Right renal cortex interstitium (tissue), 3 donors: ENCODE measurements at regions not wholly inside any gene's neighbourhood (a gene's known extent, or its start where the extent isn't known, plus 50 kb on each side); places are given as distances from the start of the nearest gene placed in this dataset.

ENCODE experiments used
- DNase-seq, 3 donors: peaks; one replicate each; pipeline ENCODE4 v3.0.0-alpha.2; 2013; ENCODE audit warnings: low read depth in 3 of 3, low spot score in 2 of 3

GRCh38 chr15:95346721-95347475 is 983.6 kb upstream of the NR2F2 start:
- DNase-seq = no peak

DNA sequence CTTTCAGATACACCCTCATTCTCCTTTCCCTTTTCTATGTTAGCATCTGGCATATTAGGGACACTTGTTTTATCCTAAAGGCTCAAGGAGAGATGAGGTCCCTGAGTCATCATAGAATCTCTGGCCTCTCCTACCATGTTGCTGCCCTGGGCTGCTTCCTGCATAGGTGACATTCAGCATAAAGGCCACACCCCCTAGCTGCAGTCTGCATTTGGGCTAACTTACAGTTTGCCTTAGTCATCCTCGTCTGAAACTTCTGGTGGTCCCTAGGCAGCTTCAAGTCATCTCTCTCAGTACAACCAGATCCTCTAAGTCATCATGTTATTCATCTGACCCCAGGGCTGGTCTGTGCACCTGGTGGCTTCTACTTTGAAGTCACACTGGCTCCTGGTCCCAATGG is 982.7 kb upstream of the NR2F2 start:
- no peak for DNase-seq

- no peak for DNase-seq
Measured at GRCh38 chr15:95350908-95351307, 979.6 kb upstream of the NR2F2 start.

GRCh38 chr15:95352631-95353187 is 977.8 kb upstream of the NR2F2 start:
- no peak for DNase-seq

- no peak for DNase-seq
Measured at GRCh38 chr15:95353512-95353911, 977.0 kb upstream of the NR2F2 start.

DNA sequence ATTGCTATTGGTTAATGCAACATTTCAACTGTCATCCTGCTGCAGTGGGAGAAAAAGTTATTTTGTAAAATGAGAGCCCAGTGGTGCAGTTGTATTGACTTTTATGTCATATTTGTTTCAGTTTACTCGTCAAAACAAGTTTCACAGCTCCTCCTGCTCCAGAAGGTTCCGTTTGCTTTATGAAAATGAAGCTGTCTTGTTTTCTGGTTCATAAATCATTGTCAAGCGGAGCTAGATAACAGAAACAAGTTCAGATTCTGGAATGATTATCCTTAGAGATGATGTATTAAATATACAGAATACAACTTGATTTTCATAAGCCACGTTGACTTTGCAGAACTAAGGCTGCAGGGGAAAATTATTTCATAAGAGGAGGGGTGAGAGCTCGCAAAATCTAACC is 970.5 kb upstream of the NR2F2 start:
- no peak for DNase-seq

- no peak for DNase-seq
Measured at GRCh38 chr15:95362306-95362705, 968.2 kb upstream of the NR2F2 start.

GRCh38 chr15:95363646-95364045 is 966.9 kb upstream of the NR2F2 start:
- DNase-seq = no peak

DNA sequence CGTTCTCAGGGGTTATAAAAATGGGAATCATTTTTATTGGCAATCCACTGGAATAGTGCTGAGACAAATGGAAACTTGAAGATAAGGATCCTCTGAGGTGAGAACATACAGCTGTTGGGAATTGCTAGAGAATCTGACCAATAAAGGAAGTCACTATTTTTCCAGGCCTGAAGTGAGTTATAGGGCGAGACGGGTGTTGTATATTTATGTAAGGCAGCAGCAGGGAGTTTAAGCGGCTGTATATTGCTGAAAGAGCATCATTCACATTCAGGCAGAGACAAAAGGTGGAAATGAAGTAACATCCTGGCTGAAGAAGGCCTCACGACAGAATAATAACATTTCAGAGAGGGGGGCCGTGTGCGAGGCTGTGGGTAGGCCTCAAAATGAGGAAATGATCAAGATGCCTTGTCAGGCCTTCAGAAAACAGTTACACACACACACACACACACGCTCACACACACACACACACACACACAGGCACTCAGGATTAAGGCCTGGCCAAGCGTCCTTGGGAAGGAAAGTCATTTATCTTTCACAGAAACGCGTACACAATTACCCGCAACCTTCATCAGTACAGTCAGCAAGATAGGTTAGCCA is 964.9 kb upstream of the NR2F2 start:
- peak; percentile 61 to 77 (median 72) for DNase-seq

DNA sequence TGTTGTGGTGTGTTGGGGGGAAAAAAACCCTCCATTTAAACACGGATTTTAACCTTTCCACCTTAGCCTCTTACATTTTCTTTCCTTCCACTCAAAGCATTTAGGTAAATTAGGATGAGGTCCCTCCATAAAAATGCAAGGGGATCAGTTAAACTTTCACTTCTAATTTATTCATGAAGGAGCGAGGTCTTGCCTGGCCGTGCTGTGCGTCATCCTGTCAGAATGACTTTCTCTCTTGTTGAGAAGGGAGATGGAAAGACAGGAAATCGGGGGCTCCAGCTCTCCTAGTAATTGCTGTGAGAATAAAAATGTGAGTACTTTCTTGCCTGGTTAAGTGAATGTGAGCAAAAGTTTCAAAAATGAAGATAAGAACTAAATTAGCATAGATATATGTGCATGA is 962.3 kb upstream of the NR2F2 start:
- no peak for DNase-seq

DNA sequence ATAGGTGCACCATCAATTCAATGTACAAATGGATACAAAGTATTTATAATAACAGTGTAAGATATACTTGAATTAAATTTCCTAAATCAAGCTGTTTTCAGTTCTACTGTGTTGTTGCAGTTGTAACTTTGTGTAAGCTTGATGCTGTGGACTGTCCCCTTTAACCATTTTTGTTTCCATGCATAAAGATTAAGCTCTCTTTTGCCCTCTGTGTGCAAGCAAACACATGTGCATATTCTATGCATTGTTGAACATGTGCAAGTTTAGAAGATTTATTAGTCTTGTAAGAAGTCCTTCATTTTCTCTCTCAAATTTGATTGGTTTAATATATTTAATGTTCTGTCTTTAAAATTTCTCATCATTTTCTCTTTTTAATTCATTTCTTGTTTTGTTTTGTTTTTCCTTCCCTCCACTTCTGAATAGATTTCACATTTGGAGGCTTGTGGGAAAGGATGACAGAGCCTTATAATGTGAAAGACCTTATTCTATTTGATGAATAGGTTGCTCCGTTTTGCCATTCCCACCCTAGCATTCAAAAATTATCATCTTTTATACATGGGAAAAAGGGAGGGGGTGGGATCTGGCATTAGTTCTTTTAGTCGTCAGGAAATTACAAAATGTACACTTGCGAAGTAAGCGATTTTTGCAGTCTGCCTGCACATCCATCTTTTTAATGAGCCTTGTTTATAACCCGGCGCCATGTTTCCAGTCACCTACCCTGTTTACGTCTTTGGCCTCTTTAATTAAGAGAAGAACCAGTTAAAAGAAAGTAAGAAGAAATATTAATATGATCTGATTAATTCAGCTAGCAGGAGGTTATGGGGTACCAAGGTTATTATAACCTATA is 961.5 kb upstream of the NR2F2 start:
- no peak for DNase-seq

DNA sequence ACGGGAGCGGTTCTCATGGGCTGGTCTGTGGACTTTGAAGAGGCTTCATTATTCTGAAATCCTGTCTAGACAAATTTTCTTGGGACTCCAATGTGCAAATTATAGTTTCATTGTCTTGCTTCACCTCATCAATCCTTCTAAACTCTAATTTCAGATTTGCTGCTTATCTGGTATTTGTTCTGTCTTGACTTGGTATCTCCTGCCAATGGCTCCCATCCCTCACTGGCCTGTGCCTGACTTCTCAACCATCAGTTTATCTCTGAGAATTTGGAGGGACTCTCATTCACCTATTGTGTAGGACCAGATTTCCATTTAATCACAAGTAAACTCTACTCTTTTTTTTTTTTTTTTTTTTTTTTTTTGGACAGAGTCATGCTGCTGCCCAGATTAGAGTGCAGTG is 960.2 kb upstream of the NR2F2 start:
- DNase-seq = no peak

- no peak for DNase-seq
Measured at GRCh38 chr15:95371664-95372063, 958.8 kb upstream of the NR2F2 start.

DNA sequence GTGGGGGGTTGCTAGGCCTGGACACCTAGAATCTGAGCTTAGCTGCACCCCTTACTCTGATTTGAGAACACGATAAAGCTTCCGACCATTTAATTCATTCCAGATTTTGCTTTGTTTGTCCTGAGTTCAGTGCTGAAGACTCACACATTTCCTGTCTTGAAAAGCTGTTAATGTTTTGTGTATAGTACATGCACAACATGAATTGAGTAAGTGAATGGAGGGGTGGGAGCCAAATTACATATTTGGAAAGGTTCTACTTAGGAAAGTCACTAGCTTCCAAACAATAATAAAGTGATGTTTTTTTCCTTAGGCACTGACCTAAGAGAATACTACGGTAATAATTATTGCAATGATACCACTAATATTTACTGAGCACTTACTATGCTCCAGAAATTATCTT is 955.2 kb upstream of the NR2F2 start:
- no peak for DNase-seq

DNA sequence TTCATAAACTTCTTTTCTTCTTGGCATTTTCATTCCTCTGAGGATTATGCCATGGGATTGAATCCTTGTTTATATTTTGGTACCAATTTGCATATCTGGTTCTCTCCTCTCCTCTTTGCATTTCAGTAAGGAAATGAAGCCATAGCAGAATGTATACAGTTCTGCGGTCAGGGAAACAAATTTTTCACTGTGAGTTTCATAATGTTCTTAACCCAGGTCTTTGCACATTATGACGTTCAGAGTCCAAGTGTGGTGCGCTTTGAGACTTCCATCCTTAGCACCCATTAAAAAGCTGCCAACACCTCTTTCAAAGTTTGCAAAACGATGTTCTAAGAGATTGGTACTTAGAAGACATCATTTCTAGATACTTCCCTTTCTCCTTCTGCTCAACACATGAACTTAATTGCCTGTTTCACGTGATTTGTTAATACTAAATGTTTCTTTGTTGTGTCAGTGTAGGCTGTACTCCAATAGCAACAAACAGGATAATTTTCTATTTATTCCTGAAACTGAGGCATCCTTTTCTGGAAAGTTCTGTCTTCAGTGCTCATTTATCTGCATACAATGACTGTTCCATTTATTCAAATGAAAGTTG is 953.1 kb upstream of the NR2F2 start:
- no peak for DNase-seq

- DNase-seq = no peak
Measured at GRCh38 chr15:95394186-95395067, 936.1 kb upstream of the NR2F2 start.

DNA sequence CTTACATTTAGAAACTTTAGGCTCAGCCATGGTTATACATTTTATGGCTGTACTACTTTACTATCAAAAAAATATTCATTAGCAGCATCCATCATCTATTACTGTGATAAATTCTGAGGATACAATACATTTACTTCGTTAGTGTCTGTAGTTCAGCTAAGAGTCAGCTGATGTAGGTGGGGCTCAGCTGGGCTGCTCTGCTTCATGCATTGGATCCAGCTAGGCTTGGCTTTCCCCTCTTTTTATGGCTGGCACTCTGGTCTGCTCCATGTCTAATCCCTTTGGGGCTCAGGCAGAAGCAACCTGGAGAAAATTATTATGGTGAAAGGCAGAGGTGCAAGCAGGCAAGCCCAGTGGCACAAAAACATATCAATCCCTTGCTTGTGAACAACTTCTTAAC is 930.1 kb upstream of the NR2F2 start:
- no peak for DNase-seq

DNA sequence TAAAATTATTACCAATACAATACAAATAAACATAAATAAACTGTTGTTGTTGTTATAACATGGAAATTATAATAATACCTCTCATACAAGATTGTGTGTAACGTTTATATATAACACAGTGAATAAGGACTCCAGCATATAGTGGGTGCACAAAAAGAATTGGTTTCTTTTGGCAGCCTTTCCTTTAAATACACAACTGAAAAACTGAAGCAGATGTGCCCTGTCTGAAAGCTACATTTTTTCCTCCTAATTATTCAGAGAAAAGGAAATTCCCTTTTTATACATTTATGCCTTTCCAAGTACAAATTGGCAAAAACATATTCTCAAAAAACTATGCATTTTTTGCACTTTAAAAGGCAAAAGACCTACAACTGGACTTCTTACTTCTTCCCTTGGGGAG is 928.9 kb upstream of the NR2F2 start:
- no peak for DNase-seq

- no peak for DNase-seq
Measured at GRCh38 chr15:95405447-95405846, 925.1 kb upstream of the NR2F2 start.

- no peak for DNase-seq
Measured at GRCh38 chr15:95407534-95407933, 923.0 kb upstream of the NR2F2 start.
